DLD1 (cell line): ENCODE measurements at regions not wholly inside any gene's neighbourhood (a gene's known extent, or its start where the extent isn't known, plus 50 kb on each side); places are given as distances from the start of the nearest gene placed in this dataset.
"Not testable (repeated sequence)": the region's sequence is repeated elsewhere in the genome, so short reads cannot be mapped to it uniquely, and the experiment has no call there.

Source experiments
- in situ Hi-C: cut with HindIII; loops from 2 replicates; pipeline ENCODE4 v1.10.0; 2017; ENCODE audit warnings: low sequenced_read_pairs

DNA sequence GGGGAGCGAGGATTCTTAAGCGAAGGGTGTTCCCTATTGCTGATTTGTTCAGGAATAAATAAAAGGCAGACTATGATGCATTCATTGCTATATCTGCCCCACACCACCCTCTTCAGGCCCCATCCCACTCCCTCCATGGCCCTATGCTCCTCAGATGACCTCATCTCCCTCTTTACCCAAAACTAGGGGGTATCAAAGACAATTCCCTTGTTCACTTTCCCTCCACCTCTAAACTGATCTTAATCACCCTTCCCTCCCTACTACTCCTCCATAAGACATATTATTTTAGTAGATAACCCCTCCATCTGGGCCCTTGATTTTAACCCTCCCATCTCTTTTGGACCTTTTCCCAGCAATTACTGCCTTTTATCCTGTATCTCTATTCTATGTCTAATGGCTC, 434.9 kb upstream of the RUNX1 start:
- in situ Hi-C loops = no loop called here

DNA sequence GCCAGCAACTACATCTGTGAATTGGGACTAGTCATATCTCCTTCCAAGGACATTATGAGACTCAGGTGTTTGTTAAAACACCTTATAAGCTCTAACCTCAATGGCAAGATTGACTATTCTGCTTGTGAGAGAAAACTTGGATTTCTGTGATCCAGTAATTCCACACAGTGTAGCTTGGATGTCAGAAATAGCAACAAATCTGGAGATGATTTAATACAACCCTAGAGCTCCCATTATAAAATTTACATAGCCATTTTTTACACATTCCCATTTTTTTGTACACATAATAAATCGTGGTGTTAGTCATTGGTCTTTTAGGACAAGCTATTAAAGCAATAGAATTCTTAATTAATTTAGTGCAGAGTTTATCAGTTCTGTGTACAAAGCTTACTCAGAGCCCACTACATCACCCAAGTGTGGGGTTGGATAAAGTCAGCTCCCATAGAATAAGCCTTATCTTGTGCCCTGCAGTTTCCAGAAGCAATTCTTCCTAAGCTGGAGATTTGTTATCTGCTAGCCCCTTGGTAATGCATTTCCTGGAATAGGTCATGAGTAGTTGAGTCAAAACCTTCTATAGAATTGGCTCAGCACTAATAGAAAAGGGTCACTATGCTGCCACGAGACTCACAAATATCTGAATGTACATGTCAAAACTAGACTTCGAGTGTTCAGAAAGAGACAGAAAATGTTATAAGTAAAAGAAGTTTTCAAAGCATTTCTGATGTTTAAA, 434.0 kb upstream of the RUNX1 start:
- in situ Hi-C loops = no loop called here

DNA sequence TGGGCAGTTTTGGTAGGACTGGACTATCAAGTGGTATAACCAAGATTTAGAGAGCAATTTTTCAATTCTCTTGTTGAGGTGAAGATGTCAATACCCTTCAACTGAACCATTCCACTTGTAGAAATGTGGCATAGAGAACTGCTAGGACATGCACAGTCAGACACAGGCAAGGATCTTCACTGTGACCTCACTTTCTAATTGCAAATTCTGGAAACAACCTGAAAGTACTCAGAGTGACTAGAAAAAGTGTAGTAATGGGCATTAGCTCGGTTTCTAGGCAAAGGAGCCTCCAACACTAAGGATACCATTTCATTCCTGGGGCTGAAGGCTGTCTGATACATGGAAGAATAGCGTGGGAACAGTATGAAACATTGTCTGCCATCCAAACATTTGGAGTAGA, 433.0 kb upstream of the RUNX1 start:
- in situ Hi-C loops = no loop called here

DNA sequence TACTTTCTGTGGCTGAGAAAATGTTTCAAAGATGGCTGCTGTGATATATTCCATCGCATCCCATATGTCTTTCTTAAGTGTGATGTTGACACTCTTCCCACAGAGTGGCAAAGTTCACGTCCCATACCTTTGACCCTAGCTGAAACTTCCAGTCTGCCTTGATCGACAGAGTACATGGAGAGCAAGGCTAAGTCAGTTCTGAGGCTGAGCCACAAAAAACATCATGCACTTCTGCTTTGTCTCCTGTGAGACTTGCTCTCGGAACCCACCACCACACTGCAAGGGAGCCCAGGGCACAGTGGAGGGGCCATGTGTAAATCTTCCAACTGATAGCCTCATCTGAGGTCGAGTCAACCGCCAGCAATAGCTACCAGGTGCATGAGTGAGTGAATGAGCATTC, 431.9 kb upstream of the RUNX1 start:
- in situ Hi-C loops = no loop called here

DNA sequence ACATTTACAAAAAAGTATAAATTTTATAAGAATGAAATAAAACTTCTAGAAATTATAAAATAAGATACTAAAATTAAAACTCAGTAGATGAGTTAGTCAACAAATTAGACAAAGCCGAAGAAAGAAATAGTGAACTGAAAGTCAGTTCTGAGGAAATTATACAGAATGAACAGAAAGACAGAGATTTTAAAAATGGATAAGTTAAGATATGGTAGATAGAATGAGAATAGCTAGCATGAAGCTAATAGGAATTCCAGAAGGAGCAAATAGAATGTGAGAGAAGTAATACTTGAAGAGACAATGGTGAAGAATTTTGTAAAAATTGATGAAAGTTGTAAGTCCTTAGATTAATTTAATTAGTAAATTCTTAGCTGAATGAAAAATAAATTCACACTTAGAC, 430.4 kb upstream of the RUNX1 start:
- in situ Hi-C loops = no loop called here

DNA sequence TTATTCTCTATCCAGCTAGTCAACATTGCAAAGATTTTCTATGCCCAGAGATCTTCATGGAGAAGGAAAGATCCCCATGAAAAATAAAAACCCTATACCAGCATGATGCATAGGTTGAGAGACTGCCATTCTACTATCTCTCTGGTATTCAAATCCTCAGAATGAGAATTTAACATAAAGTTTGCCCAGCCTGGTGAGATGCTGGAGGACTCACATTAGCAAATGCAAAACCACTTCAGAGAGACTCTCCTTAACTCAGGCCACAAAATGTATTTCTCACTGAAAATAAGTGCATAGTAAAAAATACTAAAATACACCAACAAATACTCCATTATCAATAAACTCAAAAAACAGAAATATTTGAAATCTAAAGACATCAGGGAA, 430.0 kb upstream of the RUNX1 start:
- in situ Hi-C loops = no loop called here

DNA sequence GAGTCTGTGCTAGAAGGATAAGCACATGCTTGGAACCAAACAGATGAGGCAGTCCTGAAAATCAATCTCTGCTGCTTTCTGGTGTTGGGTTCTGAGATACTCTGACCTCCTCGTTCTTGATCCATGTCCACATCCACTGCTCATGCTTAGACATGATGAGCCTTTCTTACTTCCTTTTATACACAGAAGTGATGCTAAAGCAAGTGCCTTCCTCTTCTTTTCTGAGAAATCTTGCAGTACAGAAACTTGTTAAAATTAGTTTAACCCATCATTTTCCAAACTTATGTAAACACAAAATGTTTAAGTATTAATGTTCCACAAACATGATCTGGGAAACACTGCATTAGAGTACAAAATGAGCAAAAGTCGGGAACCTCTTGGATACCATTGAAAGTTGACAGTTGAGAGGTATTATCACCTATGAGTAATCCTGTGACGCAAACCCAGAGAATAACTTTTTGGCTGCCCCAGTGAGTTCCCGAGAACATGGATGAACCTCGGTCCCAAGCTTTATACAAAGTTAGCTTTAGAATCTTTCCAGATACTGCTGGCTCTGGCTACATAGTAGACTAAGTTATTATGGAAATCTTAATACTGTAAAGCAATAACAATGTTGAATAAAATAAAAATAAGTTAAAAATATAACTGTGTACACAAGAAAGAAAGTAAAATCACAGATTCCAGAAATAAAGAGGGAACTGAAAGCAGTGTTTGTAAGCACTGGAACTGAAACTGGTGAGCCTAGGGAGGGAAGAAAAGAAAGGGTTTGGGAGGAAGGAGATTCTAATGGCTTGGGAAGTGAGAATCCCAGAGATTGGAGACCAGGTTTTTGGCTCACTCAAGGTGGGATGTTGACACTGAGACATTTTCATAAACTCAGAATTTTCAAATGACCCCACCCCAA, 429.3 kb upstream of the RUNX1 start:
- in situ Hi-C loops = no loop called here

DNA sequence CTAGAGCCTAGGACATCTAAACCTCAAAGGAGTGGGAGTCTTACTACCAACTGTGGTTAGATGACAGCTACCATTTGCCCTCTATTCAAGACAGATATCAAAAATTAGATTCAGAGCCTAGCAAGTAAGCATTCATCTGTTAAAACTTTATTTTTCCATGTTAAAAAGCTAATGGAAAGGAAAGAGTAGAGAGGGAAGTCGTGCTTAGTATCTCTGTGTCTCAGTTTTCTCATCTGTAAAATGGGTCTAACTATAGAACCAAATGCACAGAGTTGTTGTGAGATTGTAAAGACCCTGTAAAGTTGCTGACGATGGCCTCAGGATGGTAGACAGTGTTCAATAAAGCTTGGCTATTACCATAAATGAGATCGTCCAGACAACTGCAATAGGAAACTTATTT, 428.5 kb upstream of the RUNX1 start:
- in situ Hi-C loops = no loop called here

DNA sequence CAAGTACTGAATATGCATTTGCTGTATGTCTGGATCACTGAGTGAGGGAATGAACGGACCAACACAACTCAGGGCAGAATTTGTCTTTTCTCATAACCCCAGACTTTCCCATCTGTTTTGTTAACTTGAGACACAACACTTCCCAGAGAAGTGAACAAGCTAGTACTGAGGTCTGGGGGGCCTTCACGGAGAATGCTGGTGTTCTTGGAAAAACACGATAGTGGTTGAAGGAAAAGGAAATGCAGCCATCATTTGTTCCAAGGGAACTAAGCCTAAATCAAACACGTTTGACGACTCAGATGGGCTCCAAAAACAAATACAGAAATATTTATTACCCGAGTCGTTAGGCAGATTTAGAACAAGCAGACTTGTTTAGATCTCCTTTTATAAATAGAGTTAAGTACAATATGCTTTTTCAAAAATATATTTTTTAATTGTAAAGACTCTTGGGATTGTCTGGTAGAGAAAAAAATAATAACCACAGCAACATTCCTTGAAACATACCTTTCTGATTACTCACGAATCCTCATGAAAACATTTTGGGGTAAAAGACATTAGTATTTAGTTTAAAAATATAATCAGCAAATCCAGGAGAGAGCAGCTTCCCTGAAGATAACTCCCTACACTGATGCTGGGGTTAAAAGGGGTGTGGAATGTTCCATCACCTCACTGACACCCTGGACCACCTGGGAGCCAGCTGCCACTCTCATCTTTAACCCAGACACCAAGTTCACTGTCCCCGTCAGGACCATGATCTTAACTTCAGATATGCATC, 427.7 kb upstream of the RUNX1 start:
- in situ Hi-C loops = no loop called here

DNA sequence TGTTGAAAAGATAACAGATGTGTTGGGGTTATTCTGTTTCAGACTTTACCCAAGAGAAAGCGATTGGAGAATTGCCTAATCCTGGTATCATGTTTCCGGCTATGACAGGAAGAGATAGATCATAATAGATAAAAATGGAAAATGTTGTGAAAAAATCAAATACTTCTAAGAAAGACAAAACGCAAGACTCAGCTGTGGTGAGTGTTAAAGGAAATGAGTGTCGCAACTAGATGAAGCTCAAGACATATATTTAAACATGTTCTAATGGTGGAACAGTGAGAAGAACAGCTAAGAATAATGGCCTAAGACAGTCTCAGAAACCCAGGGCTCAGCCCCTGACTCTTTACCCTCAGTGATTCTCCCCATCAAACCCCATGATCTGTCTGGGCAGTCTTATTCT, 426.7 kb upstream of the RUNX1 start:
- in situ Hi-C loops = no loop called here

DNA sequence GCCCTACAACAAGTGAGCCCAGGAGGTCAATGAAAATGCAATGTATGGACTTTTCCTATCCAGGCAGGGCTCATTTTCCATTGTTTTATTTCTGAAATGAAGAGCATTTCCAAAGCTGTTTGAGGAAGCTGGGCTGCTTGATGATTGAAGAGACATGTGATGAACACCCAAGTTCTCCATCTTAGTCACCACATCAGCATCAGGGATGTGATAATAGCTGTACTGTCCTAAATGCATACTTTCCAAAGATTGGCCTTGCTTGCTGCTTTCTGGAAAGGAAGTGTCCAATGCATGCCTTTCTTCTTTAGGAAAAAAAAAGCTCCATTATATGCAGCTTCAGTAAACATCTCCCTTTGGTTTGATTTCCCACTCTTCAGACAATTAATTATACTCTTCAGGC, 425.9 kb upstream of the RUNX1 start:
- in situ Hi-C loops = no loop called here

DNA sequence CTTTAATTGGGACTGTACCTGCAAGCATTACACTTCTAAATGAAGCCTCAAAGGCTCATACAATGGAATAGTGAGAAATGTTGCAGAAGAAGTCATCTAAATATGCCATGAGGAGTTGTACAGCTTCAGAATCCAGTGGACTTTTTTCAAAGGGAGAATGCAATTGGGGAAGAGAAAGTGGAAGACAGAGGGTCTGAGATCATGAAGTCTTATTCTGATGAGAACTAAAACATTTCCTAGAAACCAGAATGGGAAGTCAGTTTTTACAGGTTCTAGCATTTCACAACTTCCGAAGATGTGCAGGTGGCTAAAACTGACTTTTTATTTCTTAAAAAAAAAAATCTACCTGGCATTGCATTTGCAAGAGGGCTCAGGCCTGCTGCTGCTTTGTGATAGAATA, 424.4 kb upstream of the RUNX1 start:
- in situ Hi-C loops = no loop called here

DNA sequence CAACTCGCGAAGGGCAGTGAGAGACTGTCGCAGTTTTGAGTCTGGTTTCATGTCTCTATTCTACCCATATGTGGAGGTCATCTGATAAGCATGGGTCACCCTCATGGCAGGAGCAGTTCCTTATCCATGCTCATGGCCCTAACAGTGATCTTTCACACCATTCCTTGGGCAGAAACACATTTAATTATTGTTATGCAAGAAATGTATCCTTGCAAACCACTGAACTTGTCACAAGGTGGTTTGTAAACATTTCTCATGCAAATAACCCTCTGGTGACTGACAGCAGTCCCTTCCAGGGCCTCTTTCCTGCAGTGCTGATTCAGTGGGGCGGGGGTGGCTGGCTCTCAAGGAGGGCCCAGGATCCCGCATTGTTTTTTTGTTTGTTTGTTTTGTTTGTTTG, 421.4 kb upstream of the RUNX1 start:
- in situ Hi-C loops = no loop called here

DNA sequence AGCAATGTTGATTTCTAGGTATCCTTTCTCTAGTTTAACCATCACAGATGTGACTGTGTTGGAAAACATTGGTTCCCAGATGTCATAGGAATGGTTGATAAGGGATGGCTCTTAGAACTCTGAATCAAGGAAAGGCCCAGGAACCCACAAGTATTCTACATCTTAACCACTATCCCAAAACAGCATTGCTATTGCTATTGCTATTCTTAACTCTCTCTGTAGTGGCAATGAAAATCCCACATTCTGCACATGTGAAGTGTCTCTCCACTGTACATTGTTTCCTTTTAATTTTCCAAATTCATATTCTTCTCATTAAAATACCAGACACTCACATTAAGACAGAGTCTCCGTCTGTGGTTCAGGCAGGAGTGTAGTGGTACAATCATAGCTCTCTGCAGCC, 420.4 kb upstream of the RUNX1 start:
- in situ Hi-C loops = no loop called here

DNA sequence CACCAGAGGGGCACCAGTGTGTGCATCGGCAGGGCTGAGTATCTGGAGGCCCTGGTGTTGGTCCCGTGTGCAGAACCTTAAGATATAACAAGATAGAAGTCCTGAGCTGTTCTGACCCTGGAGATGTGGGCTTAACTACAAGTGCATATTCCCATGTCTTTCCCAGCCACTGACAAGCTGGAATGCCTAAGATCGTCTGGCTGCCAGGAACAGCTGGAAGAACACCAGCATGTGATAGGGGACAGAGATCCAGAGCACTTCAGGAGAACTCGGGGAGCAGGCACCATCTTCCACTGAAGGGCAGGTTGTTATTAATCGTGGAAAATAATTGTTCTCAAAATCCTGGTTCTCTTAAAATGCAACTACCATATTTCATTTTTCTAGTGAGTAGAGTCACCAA, 419.9 kb upstream of the RUNX1 start:
- in situ Hi-C loops = no loop called here

DNA sequence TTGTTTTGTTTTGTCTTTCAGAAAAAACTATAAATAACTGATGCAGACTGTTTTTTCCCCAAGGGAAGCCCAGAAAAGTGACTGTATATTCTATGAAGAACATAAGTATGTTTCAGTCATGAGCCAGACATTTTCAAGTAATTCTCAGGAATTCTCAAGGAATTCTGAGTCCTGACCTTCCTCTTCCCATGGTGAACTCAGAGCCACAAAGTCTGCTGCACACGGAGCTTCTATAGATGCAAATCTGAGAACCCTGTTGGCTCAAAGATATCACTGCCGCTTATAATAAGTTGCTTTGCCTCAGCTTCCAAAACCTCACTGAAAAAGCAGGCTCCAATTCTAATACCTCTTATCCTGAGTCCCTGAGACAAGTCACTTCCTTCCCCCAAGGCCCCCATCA, 418.5 kb upstream of the RUNX1 start:
- in situ Hi-C loops = no loop called here

DNA sequence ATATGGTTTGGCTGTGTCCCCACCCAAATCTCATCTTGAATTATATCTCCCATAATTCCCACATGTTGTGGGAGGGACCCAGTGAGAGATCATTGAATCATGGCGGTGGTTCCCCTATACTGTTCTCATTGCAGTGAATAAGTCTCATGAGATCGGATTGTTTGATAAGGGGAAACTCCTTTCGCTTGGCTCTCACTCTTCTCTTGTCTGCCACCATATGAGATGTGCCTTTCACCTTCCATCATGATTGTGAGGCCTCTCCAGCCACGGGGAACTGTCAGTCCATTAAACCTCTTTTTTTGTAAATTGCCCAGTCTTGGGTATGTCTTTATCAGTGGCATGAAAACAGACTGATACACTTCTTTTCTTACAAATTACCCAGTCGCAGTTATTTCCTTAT, 417.6 kb upstream of the RUNX1 start:
- in situ Hi-C loops = not testable (repeated sequence)

DNA sequence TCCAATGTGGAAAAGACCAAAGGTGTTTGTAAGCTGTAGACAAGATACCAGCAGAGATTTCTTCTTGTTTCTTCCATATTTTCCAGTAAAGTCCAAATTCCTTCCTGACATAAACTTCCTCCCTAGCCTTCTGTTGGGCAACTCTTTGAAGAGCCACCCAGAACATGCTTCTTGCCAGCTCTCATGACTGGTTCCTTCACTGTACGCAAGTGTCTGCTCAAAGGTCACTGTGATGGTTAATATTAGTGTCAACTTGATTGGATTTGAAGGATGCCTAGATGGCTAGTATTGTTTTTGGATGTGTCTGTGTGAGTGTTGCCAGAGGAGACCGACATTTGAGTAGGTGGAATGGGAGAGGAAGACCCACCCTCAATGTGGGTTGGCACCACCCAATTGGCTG, 416.6 kb upstream of the RUNX1 start:
- in situ Hi-C loops = no loop called here

DNA sequence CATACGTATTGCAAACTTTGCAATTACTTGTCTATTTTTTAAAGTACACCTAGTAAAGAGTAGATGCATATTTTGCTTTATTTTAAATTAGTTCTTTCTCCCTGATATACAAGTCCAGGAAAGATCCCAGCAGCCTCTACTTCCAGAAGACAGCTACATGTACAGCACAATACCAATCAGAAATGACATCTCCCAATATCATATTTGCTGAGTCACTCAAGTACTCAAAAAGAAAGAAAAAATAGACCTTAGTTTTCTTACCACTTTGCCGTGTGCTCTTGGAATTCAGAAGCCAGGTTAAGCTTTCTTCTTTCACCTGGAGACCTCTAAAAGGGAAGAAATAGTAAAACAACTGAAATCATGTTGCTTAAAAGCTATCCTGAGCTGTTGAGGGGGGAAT, 412.6 kb upstream of the RUNX1 start:
- in situ Hi-C loops = no loop called here

DNA sequence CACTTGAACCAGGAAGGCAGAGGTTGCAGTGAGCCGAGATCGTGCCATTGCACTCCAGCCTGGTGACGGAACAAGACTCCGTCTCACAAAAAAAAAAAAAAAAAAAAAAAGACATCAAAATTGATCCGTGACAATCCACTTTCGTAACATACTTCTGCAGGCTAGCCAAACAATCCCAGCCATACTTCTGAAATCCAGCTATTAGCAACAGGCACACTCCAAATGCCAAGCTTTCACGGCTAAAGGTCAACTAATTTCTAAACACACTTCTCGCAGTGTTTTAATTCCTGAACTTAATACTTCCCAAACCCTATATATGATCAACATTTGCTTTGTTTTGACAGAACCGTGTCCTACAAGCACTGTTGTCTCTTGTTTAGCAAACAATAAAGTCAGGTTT, 411.3 kb upstream of the RUNX1 start:
- in situ Hi-C loops = no loop called here

DNA sequence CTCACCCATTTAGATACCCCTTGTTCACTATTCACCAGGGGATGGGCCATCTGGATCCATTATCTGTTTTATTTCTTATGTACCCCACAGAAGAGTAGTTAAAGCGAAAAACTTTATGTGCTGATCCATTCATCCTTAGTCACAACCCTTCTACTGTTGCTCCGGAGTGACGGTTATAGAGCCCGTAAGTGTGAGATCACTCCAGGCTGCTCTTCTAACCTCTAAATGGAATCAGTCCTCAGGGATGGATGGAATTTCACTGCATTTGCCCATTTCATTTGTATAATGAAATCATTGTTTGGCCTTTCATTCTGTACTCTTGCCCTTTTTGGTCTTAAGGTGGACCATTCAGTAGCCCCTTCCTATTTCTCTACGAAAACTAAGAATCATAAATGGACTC, 409.3 kb upstream of the RUNX1 start:
- in situ Hi-C loops = loop anchor here (10.0 kb wide), 1 partner anchor 184 kb away; no protein-coding TSS in a partner anchor
